ENCODE measurements at regions not wholly inside any gene's neighbourhood (a gene's known extent, or its start where the extent isn't known, plus 50 kb on each side); places are given as distances from the start of the nearest gene placed in this dataset.
"Not testable (repeated sequence)": the region's sequence is repeated elsewhere in the genome, so short reads cannot be mapped to it uniquely, and the experiment has no call there.

GRCh38 chr3:125684199-125684598 is 88.9 kb upstream of the OSBPL11 start:
- Histone ChIP-seq H3K9me3 (ENCODE audit: low read depth, low read length, poor library complexity, severe bottlenecking) (no peaks in the 10 kb centered on the region), H3K27ac (ENCODE audit: low read depth, low read length, poor library complexity, severe bottlenecking) (no peak overlapping the region), H3K4me3 (ENCODE audit: low read depth, low read length, poor library complexity, severe bottlenecking) (no peak overlapping the region), H3K27me3 (replicated peaks; ENCODE audit: insufficient read depth, low read depth, low read length, poor library complexity) (no peaks in the 10 kb centered on the region), H3K36me3 (ENCODE audit: insufficient read depth, low read length, poor library complexity, severe bottlenecking) (no peaks in the 10 kb centered on the region), H3K4me1 (ENCODE audit: insufficient read depth, low read length, poor library complexity, severe bottlenecking) (no peaks in the 10 kb centered on the region)
- ChIA-PET POLR2A (ENCODE audit: low non-redundant PET) (no interaction called here), CTCF (no interaction called here)
- peak; percentile 54 for DNase-seq (ENCODE audit: low spot score)
- intact Hi-C loops (cut with micrococcal nuclease; ENCODE audit: unreplicated experiment), result no loop called here
- TF ChIP-seq EZH2 (IDR thresholded peaks at IDR 0.05; ENCODE audit: borderline replicate concordance, low read depth, low read length, poor library complexity, severe bottlenecking) (no peak), CTCF (conservative IDR thresholded peaks at IDR 0.05; ENCODE audit: low read depth, low read length) (peak; percentile 68)
- BruUV-seq (replicated peaks), result no TSS peak

- intact Hi-C loops (cut with micrococcal nuclease; ENCODE audit: unreplicated experiment); H3K9me3 ChIP-seq (ENCODE audit: low read depth, low read length, poor library complexity, severe bottlenecking); H3K27ac ChIP-seq (ENCODE audit: low read depth, low read length, poor library complexity, severe bottlenecking); H3K27me3 ChIP-seq (replicated peaks; ENCODE audit: insufficient read depth, low read depth, low read length, poor library complexity); H3K4me3 ChIP-seq (ENCODE audit: low read depth, low read length, poor library complexity, severe bottlenecking); H3K36me3 ChIP-seq (ENCODE audit: insufficient read depth, low read length, poor library complexity, severe bottlenecking); BruUV-seq (replicated peaks); CTCF ChIA-PET; DNase-seq (ENCODE audit: low spot score); POLR2A ChIA-PET (ENCODE audit: low non-redundant PET); H3K4me1 ChIP-seq (ENCODE audit: insufficient read depth, low read length, poor library complexity, severe bottlenecking): not testable (repeated sequence)
Measured at GRCh38 chr3:125685741-125686140, 90.4 kb upstream of the OSBPL11 start.

GRCh38 chr3:125692361-125692760 is 97.1 kb upstream of the OSBPL11 start:
- H3K4me3 ChIP-seq (ENCODE audit: low read depth, low read length, poor library complexity, severe bottlenecking), result no peak overlapping the region
- BruUV-seq (replicated peaks), result no TSS peak
- ChIA-PET CTCF (no interaction called here), POLR2A (ENCODE audit: low non-redundant PET) (no interaction called here)
- no peaks in the 10 kb centered on the region for H3K9me3 ChIP-seq (ENCODE audit: low read depth, low read length, poor library complexity, severe bottlenecking)
- no peak for TF ChIP-seq CTCF (conservative IDR thresholded peaks at IDR 0.05; ENCODE audit: low read depth, low read length)
- no peak for TF ChIP-seq EZH2 (IDR thresholded peaks at IDR 0.05; ENCODE audit: borderline replicate concordance, low read depth, low read length, poor library complexity, severe bottlenecking)
- intact Hi-C loops (cut with micrococcal nuclease; ENCODE audit: unreplicated experiment), result no loop called here
- H3K36me3 ChIP-seq (ENCODE audit: insufficient read depth, low read length, poor library complexity, severe bottlenecking), result no peaks in the 10 kb centered on the region
- no peak for DNase-seq (ENCODE audit: low spot score)
- no peaks in the 10 kb centered on the region for H3K27me3 ChIP-seq (replicated peaks; ENCODE audit: insufficient read depth, low read depth, low read length, poor library complexity)
- no peaks in the 10 kb centered on the region for H3K4me1 ChIP-seq (ENCODE audit: insufficient read depth, low read length, poor library complexity, severe bottlenecking)
- H3K27ac ChIP-seq (ENCODE audit: low read depth, low read length, poor library complexity, severe bottlenecking), result no peak overlapping the region

GRCh38 chr3:125693887-125694286 is 98.6 kb upstream of the OSBPL11 start:
- no peak overlapping the region for H3K4me3 ChIP-seq (ENCODE audit: low read depth, low read length, poor library complexity, severe bottlenecking)
- no peaks in the 10 kb centered on the region for H3K27me3 ChIP-seq (replicated peaks; ENCODE audit: insufficient read depth, low read depth, low read length, poor library complexity)
- CTCF ChIA-PET, result no interaction called here
- H3K36me3 ChIP-seq (ENCODE audit: insufficient read depth, low read length, poor library complexity, severe bottlenecking), result no peaks in the 10 kb centered on the region
- DNase-seq (ENCODE audit: low spot score), result no peak
- no peaks in the 10 kb centered on the region for H3K4me1 ChIP-seq (ENCODE audit: insufficient read depth, low read length, poor library complexity, severe bottlenecking)
- TF ChIP-seq EZH2 (IDR thresholded peaks at IDR 0.05; ENCODE audit: borderline replicate concordance, low read depth, low read length, poor library complexity, severe bottlenecking) (no peak), CTCF (conservative IDR thresholded peaks at IDR 0.05; ENCODE audit: low read depth, low read length) (no peak)
- intact Hi-C loops (cut with micrococcal nuclease; ENCODE audit: unreplicated experiment), result no loop called here
- POLR2A ChIA-PET (ENCODE audit: low non-redundant PET), result no interaction called here
- H3K27ac ChIP-seq (ENCODE audit: low read depth, low read length, poor library complexity, severe bottlenecking), result no peak overlapping the region
- no peaks in the 10 kb centered on the region for H3K9me3 ChIP-seq (ENCODE audit: low read depth, low read length, poor library complexity, severe bottlenecking)
- no TSS peak for BruUV-seq (replicated peaks)

Measured in A673 (cell line).